ENCODE measurements at regions not wholly inside any gene's neighbourhood (a gene's known extent, or its start where the extent isn't known, plus 50 kb on each side); places are given as distances from the start of the nearest gene placed in this dataset.

DNA sequence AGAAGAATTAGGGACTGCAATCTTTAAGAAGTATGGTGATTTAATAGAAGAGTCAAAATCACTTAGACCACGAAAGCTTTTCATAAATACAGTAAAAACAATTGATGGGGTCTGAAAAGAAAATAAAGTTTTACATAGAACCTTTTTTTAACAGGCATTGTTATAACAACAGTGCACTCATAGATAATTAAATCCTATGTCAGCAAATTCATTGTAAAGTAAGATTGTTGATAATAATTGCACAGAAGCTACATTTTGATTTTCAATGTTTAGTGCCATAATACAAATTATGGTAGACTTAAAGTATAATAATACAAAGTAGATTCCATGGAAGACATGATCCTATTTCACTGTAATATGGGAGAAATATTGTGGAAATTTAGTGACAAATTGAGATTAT lies 130.7 kb upstream of the FSIP2 start:
- TF ChIP-seq POLR2A (IDR thresholded peaks at IDR 0.05; ENCODE audit: low read depth, low read length): no peak
- FAIRE-seq (no peak), DNase-seq (ENCODE audit: insufficient read length, low spot score) (no peak)

- DNase-seq (ENCODE audit: insufficient read length, low spot score): no peak
- peak; percentile 92 for FAIRE-seq
- no peak for TF ChIP-seq POLR2A (IDR thresholded peaks at IDR 0.05; ENCODE audit: low read depth, low read length)
Measured at GRCh38 chr2:185608799-185609198, 129.8 kb upstream of the FSIP2 start.

- FAIRE-seq (no peak), DNase-seq (ENCODE audit: insufficient read length, low spot score) (no peak)
- no peak for TF ChIP-seq POLR2A (IDR thresholded peaks at IDR 0.05; ENCODE audit: low read depth, low read length)
Measured at GRCh38 chr2:185610301-185610700, 128.3 kb upstream of the FSIP2 start.

- TF ChIP-seq POLR2A (IDR thresholded peaks at IDR 0.05; ENCODE audit: low read depth, low read length): no peak
- FAIRE-seq: peak; percentile 15
- no peak for DNase-seq (ENCODE audit: insufficient read length, low spot score)
Measured at GRCh38 chr2:185618625-185619024, 120.0 kb upstream of the FSIP2 start.

DNA sequence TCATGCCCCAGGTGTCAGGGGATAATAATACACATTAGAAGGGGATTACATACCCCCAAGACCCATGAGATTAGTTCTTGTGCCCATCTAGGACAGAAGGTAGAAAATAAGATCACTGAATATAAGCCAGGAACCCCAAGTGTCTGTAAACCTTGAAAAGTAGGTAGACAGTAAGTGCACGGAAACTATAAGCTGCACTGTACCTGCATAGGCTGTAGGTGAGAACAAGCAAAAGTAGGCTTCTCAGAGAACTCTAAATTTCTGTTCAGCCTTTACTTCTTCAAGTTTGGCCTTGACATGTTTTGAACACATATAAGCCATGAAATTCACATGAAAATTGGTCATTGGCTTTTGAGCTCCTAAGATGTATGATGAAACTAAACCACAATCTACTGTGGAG lies 113.0 kb upstream of the FSIP2 start:
- FAIRE-seq (no peak), DNase-seq (ENCODE audit: insufficient read length, low spot score) (no peak)
- no peak for TF ChIP-seq POLR2A (IDR thresholded peaks at IDR 0.05; ENCODE audit: low read depth, low read length)

GRCh38 chr2:185628985-185629384 lies 109.6 kb upstream of the FSIP2 start:
- DNase-seq (ENCODE audit: insufficient read length, low spot score) (no peak), FAIRE-seq (no peak)
- no peak for TF ChIP-seq POLR2A (IDR thresholded peaks at IDR 0.05; ENCODE audit: low read depth, low read length)

DNA sequence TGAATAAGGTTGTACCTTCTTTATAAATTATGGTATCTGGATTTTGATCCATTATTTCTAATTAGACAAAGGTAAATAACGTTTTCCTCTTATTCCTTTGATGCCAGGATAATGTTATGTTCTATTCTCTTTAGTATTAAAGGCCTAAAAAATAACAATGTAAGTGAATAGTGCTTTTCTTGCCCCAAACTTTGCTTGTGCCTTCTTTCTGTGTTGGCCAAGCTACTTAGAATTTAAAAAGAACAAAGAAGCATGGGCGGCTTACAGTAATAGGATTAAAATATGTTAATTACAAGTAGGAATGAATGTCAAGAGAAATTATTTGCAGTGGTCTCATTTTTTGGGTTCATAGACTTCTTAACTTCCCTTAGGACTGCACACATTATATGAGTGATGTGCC lies 105.0 kb upstream of the FSIP2 start:
- no peak for TF ChIP-seq POLR2A (IDR thresholded peaks at IDR 0.05; ENCODE audit: low read depth, low read length)
- DNase-seq (ENCODE audit: insufficient read length, low spot score): no peak
- FAIRE-seq: no peak

DNA sequence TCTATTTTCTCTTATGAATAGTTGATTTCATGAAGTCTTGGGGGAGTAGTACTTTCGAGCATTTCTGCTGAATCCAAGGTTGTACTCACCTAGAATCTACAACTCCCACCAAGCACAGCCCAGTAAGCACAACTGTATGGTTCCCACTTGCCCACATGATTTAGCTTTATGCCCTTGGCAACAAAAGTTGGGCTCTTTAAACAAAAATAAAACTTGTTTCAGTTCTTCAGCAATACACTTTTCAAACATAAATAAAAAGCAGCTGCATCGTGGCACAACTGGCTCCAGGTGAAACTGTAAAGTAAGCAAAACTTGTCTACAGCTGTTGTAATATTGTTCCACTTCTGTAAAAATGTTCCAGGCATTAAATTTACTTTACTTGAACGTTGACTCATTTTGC lies 99.8 kb upstream of the FSIP2 start:
- DNase-seq (ENCODE audit: insufficient read length, low spot score) (no peak), FAIRE-seq (no peak)
- TF ChIP-seq POLR2A (IDR thresholded peaks at IDR 0.05; ENCODE audit: low read depth, low read length): no peak

DNA sequence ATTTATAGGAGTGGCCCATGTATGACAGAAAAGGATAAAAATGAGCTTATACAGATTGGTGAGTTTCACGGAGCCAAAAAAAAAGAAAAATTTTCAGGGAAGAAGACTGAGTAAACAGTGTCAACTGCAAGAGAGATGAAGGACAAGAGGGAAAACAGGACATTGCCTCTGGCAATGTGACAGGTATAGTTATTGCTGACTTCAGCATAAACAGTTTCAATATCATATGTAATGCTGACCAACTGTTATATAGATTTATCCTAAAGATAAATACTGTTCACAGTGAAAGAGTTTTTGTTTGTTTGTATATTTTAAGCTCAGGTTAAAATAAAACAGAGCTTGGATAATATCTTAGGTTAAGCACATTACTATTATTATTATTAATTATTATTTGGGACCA lies 98.0 kb upstream of the FSIP2 start:
- TF ChIP-seq POLR2A (IDR thresholded peaks at IDR 0.05; ENCODE audit: low read depth, low read length): no peak
- FAIRE-seq (no peak), DNase-seq (ENCODE audit: insufficient read length, low spot score) (no peak)

DNA sequence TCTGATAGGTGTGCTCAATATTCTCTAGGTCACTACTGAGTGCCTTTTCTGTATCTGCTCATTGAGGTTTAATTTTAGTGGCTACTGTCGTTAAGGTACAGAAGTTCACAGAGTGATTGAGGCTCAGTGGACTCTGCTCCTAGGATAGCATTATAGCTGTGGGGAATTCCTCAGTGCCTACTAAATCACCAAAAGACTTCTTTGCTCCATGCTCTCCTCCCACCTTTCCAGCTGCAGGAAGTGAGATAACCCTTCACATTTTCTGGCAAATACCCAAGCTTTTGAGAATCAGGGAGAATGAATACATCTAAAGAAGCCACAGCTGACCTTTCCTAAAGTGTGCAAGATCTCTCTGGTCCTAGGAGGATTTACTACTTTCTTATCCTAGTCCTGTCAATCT lies 95.2 kb upstream of the FSIP2 start:
- FAIRE-seq: no peak
- TF ChIP-seq POLR2A (IDR thresholded peaks at IDR 0.05; ENCODE audit: low read depth, low read length): no peak
- DNase-seq (ENCODE audit: insufficient read length, low spot score): no peak

- DNase-seq (ENCODE audit: insufficient read length, low spot score) (no peak), FAIRE-seq (no peak)
- TF ChIP-seq POLR2A (IDR thresholded peaks at IDR 0.05; ENCODE audit: low read depth, low read length): no peak
Measured at GRCh38 chr2:185644828-185645227, 93.8 kb upstream of the FSIP2 start.

- no peak for TF ChIP-seq POLR2A (IDR thresholded peaks at IDR 0.05; ENCODE audit: low read depth, low read length)
- no peak for DNase-seq (ENCODE audit: insufficient read length, low spot score)
- no peak for FAIRE-seq
Measured at GRCh38 chr2:185645529-185645928, 93.1 kb upstream of the FSIP2 start.

DNA sequence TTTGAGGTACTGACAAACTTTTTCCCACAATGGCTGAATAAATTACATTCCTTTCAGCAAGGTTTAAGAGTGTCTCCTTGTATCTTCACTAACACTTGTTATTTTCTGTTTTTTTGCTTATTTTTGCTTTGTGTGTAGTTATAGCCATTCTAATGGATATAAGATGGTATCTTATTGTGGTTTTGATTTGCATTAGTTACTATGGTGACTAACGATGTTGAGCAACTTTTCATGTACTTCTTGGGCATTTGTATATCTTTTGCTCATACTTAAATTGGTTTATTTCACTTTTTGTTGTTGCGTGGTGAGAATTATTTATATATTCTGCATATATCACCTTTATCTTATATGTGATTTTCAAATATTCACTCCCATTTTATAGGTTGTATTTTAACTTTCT lies 79.9 kb upstream of the FSIP2 start:
- FAIRE-seq (no peak), DNase-seq (ENCODE audit: insufficient read length, low spot score) (no peak)
- TF ChIP-seq POLR2A (IDR thresholded peaks at IDR 0.05; ENCODE audit: low read depth, low read length): no peak

- DNase-seq (ENCODE audit: insufficient read length, low spot score): no peak
Measured at GRCh38 chr2:185663811-185664210, 74.8 kb upstream of the FSIP2 start.

DNA sequence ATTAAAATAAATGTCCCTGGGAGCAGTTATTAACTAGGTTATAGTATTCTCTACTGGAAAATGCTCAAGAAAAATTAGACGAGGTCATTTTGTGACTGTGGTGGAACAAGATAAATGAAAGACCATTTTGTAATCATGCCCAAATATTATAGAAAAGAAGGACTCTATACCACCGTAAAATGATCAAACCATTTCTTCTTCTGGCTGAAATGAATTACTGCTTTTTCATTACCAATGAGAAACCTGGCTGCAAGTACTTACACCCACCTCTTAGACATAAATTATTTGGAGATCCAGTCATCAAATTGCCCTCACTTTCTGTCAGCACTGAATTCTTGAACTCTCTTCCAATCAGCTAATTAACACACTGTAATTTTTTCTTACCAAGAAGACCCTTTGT lies 74.2 kb upstream of the FSIP2 start:
- FAIRE-seq: no peak
- no peak for TF ChIP-seq POLR2A (IDR thresholded peaks at IDR 0.05; ENCODE audit: low read depth, low read length)
- DNase-seq (ENCODE audit: insufficient read length, low spot score): no peak

More at GRCh38 chr2:185663811-185664210, 74.8 kb upstream of the FSIP2 start:
- TF ChIP-seq POLR2A (IDR thresholded peaks at IDR 0.05; ENCODE audit: low read depth, low read length): no peak
- FAIRE-seq: no peak

GRCh38 chr2:185665251-185665814 lies 73.3 kb upstream of the FSIP2 start:
- TF ChIP-seq POLR2A (IDR thresholded peaks at IDR 0.05; ENCODE audit: low read depth, low read length): no peak
- FAIRE-seq: no peak
- DNase-seq (ENCODE audit: insufficient read length, low spot score): no peak
